HG03558 (cell line): ENCODE measurements at regions not wholly inside any gene's neighbourhood (a gene's known extent, or its start where the extent isn't known, plus 50 kb on each side); places are given as distances from the start of the nearest gene placed in this dataset.
"Not testable (repeated sequence)": the region's sequence is repeated elsewhere in the genome, so short reads cannot be mapped to it uniquely, and the experiment has no call there.

Source experiments
- ATAC-seq: cut with Tn5 transposase; IDR thresholded peaks from one replicate; pipeline ENCODE4 v1.9.1; 2021; ENCODE audit warnings: moderate number of reproducible peaks; ENCODE audit not compliant: unreplicated experiment; ENCODE audit errors: extremely low read depth

DNA sequence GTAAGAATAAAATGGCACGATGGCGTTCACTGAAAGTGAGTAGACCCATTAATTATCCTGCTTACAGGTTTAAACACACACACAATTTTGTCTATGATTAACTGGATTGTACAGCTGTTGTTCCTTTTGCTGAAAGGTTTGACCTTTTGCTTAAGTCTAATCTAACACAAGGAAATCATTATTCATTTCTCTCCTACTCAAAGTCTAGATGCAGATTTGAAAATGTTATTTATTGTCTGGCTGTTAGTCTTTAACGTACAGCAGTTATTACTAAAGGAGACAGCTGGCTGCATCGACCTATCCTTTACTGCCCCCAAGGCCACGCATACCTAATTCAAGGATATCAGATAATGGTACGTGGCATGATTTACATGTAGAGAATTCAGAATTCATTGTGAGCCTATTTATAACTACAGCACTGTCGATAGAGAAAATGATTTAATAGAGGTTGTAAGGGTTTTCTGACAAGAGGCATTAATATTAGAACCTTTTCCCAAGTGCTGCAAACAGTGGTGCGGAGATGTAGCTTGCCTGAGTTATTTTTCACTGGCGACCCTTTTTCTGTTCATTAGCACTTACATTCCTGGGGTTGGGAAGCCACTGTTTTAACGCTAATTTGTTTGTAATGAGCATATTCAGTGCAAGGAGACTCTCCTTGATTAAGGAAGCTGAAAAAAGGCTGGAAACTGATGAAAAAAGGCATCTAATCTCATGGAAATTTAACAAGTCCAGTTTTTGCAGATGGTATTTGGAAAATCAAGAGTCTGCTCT, 368.4 kb upstream of the GRAMD2B start:
- ATAC-seq = no peak

DNA sequence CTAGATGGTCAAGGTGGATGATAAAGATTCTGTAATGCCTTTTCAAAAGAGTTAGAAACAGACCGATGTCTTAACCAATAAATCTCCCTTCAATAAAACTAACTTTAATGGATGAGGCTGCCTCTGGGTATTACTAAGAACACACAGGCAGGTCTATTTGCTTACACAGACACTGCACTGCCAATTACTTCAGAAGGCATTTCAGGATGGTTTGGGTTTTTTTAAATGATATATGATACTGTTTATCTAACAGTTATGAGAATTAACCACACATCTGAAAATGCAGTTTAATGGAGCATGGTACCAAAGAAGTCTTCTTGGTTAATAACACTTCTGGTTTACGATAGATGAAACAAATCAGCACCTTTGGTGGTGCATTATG, 367.9 kb upstream of the GRAMD2B start:
- no peak for ATAC-seq

DNA sequence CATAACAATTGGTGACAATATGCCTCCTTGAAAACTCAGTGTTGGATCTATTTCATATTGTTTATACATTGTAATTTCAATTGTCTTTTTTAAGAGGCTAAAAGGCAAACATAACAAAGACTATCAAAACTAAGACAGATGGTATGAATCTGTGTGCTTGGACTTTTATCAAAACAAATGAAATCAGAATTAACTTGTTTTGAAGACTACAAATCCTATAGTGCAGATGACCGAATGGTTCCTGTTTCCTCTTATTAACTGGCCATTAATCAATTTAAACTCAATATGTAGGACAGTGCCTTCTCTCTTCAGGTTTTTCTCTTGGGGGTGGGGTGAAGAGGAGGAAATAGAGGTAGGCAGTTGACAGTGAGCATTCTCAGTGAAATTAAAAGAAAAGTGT, 366.9 kb upstream of the GRAMD2B start:
- ATAC-seq = no peak

DNA sequence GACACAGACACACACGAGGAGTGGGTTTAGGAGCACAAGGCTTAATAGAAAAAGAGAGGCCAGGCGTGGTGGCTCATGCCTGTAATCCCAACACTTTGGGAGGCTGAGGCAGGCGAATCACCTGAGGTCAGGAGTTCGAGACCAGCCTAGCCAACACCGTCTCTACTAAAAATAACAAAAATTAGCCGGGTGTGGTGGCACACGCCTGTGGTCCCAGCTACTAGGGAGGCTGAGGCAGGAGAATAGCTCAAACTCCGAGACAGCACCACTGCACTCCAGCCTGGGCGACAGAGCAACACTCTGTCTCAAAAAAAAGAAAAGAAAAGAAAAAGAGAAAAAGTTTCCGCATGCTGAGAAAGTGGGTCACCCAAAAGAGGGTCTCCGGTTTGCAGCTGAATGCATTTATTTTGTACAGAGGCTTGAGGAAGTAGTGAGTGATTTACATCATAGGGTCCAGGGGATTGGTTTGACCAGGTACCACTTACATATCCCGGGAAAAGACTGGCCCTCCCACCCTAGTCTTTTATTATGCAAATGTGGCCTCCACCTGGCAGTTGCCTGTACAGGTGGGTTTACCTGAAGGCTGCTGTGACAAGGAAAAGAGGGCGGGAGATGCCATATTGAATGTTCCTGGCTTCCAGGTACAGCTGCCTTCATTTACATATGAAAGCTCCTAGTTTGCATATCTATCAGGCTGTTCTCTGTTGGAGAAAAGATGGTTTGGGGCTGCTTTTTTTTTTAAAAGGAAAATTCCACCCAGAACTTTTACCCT, 366.2 kb upstream of the GRAMD2B start:
- ATAC-seq = no peak

DNA sequence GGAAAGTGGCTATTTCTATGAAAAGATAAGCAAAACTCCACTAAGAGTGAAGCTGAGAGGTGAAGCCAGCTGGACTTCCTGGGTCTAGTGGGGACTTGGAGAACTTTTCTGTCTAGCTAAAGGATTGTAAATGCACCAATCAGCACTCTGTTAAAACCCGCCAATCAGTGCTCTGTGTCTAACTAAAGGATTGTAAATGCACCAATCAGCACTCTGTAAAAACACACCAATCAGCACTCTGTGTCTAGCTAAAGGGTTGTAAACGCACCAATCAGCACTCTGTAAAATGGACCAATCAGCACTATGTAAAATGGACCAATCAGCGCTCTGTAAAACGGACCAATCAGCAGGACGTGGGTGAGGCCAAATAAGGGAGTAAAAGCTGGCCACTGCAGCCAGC, 364.8 kb upstream of the GRAMD2B start:
- not testable (repeated sequence) for ATAC-seq

DNA sequence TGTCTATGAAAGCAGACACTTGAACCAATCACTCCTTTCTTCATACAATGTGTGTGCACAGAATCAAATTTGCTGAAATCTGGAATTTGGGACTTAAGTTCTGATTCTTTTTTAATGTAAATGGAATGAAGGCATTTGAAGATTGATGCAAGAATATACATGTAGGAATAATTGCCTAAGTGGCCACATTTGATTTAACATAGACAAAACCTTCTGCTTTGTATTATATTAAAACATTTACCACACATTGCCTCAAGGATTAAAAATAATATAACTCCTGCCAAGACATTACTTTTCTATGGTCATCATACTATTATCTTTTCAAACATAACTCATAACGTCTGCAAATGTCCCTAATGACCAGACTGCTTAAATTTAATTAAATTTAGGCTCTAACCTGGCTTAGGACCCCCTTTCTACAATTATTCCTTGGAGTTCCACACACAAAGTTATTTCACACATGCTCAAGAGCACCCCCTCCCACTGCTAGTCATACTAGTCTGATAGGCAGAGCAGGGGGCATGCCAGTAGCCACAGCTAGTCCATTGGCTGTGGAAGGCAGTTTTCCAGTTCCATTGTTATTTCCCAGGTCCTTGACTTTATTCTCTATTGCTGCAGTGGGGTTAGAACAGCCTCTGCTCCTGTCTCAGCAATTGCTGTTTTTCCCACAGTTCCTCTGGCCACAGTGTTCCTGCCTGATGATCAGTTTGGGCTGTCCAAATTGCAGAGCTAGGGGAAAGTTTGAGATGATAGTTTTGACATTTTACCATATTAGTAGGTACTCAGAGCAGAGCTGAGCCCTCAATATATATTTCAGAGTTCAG, 360.6 kb upstream of the GRAMD2B start:
- ATAC-seq = no peak

DNA sequence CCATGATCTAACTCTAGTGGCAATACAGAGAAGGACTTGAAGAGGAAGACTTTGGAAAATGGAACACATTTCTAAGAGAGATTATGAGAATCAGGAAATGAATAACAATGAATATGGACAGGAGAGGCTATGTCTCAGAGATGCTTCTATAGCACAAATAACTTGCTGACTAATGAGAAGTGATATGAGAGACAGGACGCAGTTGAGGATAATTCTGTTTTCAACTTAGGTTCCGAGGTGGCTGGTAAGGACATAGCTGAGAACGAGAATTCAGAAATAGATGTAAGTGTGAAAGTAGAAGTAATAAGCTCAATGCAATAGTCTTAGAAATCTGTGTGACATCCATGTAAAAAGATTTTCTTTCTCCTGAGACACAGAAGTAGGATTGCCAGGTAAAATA, 358.1 kb upstream of the GRAMD2B start:
- ATAC-seq = no peak

DNA sequence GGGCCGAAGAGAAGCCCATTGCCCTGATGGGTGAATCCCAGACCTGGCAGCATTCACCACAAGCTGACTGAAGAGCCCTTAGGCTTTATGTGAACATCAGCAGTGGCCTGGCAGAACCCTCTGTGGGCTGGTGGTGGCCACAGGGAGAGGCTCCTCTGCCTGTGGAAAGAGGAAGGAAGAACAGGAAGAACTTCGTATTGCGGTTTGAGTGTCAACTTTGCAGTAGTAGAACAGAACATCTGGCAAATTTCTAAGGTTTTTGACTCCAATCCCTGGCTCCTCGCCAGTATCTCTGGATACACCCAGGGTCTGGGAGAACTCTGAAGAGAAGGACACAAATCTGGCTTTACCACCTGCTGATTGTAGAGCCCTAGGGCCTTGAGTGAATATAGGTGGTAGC, 356.4 kb upstream of the GRAMD2B start:
- no peak for ATAC-seq

DNA sequence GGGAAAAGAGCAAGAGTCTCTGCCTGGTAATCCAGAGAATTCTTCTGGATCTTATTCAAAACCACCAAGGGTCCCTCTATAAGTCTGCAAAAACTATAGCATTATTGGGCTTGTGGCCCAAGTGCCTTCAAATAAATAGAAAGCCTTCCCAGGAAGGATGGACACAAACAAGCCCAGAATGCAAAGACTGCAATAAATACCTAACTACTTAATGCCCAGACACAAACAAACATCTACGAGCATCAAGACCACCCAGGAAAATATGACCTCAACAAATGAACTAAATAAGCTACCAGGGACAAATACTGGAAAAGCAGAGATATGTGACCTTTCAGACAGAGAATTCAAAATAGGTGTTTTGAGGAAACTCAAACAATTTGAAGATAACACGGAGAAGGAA, 355.8 kb upstream of the GRAMD2B start:
- no peak for ATAC-seq

DNA sequence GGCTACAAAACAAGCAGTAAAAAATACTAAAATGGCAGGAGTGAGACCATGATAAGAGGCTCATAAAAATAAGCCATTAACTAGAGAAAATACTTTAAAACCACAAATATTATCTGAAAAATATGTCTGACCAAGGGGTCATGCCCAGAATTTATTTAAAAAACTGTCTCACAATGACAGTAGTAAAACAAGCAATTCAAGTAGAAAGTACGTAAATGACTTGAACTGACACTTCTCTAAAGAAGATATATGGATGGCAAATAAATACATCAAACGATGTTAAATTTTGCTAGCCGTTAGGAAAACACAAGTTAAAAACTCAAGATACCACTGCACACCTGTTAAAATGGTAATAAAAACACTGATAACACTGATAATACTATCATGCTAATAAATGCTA, 353.9 kb upstream of the GRAMD2B start:
- no peak for ATAC-seq

DNA sequence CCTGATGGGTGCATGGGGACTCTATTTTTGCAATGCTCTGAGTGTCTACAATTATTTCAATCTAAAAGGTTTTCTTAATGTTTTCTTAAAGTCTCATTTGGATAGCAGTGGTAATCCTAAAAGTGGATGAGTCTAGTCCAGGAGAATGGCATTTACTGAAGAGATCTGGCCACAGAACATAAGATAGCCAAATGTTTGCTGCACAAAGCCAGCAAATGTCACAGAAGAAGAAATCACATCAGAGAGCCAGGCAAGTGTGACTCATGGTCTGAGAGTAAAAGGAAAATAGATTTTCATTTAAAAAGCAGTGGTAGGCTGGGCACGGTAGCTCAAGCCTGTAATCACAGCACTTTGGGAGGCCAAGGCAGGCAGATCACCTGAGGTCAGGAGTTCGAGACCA, 352.7 kb upstream of the GRAMD2B start:
- ATAC-seq = no peak

DNA sequence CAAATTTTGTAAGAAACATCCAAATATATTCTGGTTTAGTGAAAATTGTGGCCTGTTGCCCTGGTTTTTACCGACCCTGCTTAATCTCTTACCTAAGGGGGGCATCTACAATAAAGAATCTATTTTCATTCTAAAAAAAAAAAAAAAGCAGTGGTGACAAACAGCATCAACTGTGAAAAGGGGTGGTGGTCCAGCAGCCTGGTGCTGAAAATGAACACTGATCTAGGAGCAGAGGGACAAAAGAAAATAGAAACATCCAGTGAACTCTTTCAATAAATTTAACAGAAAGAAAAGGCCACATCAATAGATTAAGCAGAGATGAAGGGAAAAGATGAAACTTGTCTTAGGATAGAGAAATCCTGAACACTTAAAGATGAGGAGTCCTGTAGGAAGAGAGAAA, 348.7 kb upstream of the GRAMD2B start:
- ATAC-seq = no peak

DNA sequence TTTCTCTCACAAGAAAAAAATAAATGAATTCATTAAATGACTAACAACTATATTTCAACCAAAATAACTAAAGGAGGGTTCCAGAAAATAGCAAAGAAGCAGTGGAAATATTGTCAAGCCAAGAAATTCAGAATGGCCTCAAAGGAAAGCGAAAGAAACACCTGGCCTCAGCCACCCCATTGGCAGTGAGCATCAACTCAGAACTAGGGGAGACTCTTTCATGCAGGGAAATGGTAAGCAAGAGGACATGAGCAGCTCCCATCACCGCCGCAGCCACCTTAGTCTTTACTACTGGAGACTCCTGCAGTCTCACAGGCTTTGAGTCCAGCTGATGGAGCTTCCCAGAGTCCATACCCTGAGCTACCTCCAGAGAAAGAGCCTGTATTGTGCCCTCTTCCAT, 343.9 kb upstream of the GRAMD2B start:
- no peak for ATAC-seq

DNA sequence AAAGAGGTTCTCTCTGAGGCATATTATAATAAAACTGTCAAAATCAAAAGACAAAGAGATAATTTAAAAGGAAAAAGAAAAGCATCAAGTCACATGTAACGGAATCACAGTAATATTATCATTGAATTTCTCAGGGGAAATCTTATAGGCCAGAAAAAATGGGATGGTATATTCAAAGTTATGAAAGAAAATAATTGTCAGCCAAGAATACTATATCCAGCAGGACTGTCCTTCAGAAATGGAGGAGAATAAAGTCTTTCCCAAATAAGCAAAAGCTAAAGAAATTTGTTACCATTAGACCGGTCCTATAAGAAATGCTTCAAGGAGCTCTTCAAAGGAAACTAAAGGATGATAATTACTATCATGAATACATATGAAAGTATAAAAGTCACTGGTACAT, 342.0 kb upstream of the GRAMD2B start:
- no peak for ATAC-seq

DNA sequence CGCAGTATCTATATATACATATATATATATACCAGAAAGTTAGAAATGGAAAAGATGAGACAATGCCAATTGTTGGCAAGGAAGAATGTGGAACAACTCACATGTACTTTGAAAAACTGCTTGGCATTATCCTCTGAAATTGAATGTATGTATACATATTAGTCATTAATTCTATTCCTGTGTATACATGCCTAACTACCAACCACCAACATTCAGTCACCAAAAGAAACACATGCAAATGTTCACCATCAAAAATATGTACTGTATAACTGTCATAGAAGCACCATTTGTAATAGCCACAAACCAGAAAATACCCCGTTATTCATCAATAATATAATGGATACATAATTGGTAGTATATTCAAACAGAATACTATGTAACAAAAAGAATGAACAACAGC, 330.2 kb upstream of the GRAMD2B start:
- ATAC-seq = no peak

DNA sequence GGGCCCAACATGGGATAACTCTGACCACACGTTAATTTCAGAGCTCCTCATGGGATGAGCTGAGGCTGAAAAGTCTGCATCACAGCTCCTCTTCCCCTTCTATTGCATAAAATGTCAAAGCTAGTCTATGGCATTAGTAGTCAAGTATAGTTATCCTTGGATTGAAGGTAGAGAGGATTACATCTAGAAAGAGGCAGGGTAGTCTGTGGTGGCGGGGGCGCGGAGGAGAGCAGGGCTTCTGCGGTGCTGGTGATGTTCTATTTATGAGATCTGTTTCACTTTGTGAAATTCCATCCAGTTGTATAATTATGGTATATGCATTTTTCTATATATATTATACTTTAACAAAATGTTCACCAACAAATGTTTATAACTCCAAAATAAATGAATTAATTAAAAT, 329.5 kb upstream of the GRAMD2B start:
- no peak for ATAC-seq

DNA sequence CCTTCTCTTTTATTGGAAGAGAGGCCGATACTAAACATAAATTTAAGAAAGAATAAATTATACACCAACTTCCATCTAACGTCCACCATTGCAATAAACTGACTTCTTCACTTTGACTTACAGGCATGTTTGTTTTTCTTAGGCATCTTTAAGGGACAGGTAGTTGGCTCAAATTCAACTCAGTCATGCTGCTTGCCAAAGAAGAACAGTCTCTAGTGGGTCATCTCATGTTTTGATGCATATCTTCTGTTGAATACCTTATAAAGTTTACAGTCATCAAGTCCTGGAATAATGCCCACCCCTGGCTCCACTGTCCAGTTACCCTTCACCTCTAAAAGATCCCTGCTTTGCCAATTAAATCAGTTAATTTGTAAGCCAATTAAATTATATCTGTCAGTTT, 328.2 kb upstream of the GRAMD2B start:
- no peak for ATAC-seq

DNA sequence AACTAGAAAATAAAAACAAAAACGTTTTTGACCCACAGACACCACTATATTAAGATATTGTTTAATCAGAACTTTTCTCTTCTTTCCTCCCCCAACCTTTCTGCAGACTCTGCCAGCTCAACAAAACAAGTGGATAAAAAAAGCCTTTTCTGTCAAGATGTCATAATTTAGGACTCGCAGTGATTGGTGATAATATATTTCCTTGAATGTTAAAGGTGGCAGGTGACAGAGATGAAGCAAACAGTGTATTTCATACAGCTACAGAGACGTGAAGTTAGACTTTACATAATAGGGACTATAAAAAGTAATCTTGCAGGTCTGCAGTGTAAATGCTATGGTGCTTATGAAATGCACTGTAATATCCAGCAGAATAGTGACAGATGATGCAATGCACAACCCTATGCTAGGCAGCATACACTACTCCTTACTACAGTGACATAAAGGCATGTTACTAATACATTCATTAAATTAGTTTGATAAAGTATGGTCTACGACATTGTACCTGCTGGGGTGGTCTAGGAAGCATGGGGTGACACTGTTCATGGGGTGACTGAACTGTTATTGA, 326.7 kb upstream of the GRAMD2B start:
- ATAC-seq = no peak

DNA sequence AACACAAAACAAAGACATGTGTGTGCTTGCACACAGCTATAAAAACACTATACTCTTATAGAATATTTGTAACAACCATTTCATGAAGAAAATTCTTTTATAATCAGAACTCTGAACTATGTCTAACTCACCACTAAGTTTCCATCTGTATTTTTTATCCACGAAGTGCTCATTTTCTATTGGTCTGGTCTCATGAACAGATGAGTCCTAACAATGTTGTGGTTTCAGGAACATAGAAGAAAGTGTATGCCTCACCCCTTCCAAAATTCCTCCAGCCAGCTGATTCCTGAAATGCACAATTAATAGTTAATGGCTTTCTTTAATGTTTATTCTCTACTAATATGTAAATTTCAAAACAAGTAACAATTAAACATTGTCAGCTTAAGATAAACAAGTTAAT, 325.3 kb upstream of the GRAMD2B start:
- ATAC-seq = no peak

DNA sequence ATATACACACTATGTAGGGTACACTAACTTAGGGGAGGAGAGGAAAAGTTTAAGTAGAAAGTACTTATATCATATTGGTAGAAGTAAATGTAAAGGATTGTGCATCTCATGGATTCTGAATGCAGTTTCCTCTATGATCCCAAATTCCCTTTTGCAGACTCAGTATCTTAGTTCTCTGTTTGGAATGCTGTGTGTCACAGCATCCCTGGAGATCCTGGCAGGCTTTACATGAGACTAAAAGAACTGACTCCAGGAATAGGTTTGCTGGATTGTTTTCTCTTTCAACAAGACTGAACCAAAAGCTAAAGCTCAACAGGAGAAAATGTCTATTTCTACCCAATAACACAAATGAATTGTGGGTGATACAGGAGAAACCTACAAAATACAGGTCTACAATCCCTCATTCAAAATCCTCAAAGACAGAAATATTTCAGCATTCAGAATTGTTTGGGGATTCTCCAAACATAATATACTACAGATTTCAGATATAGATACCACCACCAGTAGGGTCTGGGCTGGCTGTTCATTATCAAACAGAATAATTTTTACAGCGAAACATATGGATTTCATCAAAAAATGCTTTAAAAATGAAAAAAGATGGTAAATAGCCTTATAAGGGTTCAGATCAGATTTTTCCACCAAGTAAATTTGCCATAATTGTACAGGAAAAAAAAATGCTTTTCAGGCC, 324.7 kb upstream of the GRAMD2B start:
- no peak for ATAC-seq
